Ascending aorta (tissue), 2 donors: ENCODE measurements at regions not wholly inside any gene's neighbourhood (a gene's known extent, or its start where the extent isn't known, plus 50 kb on each side); places are given as distances from the start of the nearest gene placed in this dataset.

Experiments
- DNase-seq, 2 donors: peaks; one replicate each; pipeline ENCODE4 v3.0.0-alpha.2; 2019; ENCODE audit warnings: low spot score in 2 of 2
- H3K27ac ChIP-seq, 2 donors: fragments of 200-600 bp; sonication (generic); one replicate each; pipeline ENCODE4 v1.5.1; 2016 to 2017; ENCODE audit warnings: mild to moderate bottlenecking in 1 of 2
- H3K27me3 ChIP-seq: fragments of 200-600 bp; sonication (generic); one replicate; pipeline ENCODE4 v1.5.1; 2017
- H3K36me3 ChIP-seq, 2 donors: fragments of 200-600 bp; sonication (generic); one replicate each; pipeline ENCODE4 v1.5.1; 2016
- H3K4me1 ChIP-seq, 2 donors: fragments of 200-600 bp; sonication (generic); one replicate each; pipeline ENCODE4 v1.5.1; 2016 to 2017; ENCODE audit warnings: mild to moderate bottlenecking in 1 of 2
- H3K4me3 ChIP-seq, 2 donors: fragments of 200-600 bp; sonication (generic); one replicate each; pipeline ENCODE4 v1.5.1; 2016 to 2017; ENCODE audit warnings: mild to moderate bottlenecking in 1 of 2
- H3K9me3 ChIP-seq, 2 donors: fragments of 200-600 bp; sonication (generic); one replicate each; pipeline ENCODE4 v1.5.1; 2016
- CTCF ChIP-seq, 3 experiments: fragments of 200-600 bp in 2 of 3; fragments of 450-650 bp in 1 of 3; sonication (generic) in 2 of 3; IDR thresholded peaks; one replicate each; pipeline ENCODE4 v1.5.1; 2016 to 2019; ENCODE audit warnings: antibody characterized with exemption in 3 of 3, mild to moderate bottlenecking in 1 of 3, moderate library complexity in 1 of 3
- intact Hi-C: fragments of 100-400 bp; cut with DNase I; formaldehyde crosslinking; loops from one replicate; pipeline ENCODE4 v1.15.1; 2023

GRCh38 chr4:84063619-84064018 lies 435.5 kb downstream of the NKX6-1 start:
- Histone ChIP-seq H3K36me3 (no peaks in the 10 kb centered on the region), H3K27ac (no peak overlapping the region), H3K27me3 (no peaks in the 10 kb centered on the region), H3K9me3 (no peaks in the 10 kb centered on the region), H3K4me3 (no peak overlapping the region), H3K4me1 (no peaks in the 10 kb centered on the region)
- TF ChIP-seq CTCF (IDR thresholded peaks at IDR 0.05) = no peak
- no peak for DNase-seq
- intact Hi-C loops = no loop called here

- H3K9me3 ChIP-seq = no peaks in the 10 kb centered on the region
- TF ChIP-seq CTCF (IDR thresholded peaks at IDR 0.05) = no peak
- no peak overlapping the region for H3K4me3 ChIP-seq
- H3K4me1 ChIP-seq = no peaks in the 10 kb centered on the region
- no peak for DNase-seq
- no peaks in the 10 kb centered on the region for H3K27me3 ChIP-seq
- H3K36me3 ChIP-seq = no peaks in the 10 kb centered on the region
- intact Hi-C loops = no loop called here
- H3K27ac ChIP-seq = no peak overlapping the region
Measured at GRCh38 chr4:84058201-84058600, 440.9 kb downstream of the NKX6-1 start.

- Histone ChIP-seq H3K4me3 (no peak overlapping the region), H3K4me1 (no peaks in the 10 kb centered on the region), H3K36me3 (no peaks in the 10 kb centered on the region), H3K9me3 (no peaks in the 10 kb centered on the region), H3K27ac (no peak overlapping the region), H3K27me3 (no peaks in the 10 kb centered on the region)
- no peak for TF ChIP-seq CTCF (IDR thresholded peaks at IDR 0.05)
- no peak for DNase-seq
- intact Hi-C loops = no loop called here
Measured at GRCh38 chr4:84051639-84052038, 447.5 kb downstream of the NKX6-1 start.

- Histone ChIP-seq H3K27me3 (no peaks in the 10 kb centered on the region), H3K4me3 (no peak overlapping the region)
- intact Hi-C loops = no loop called here
Measured at GRCh38 chr4:84051089-84051488, 448.0 kb downstream of the NKX6-1 start.

GRCh38 chr4:84050015-84050414 lies 449.1 kb downstream of the NKX6-1 start:
- no peak for TF ChIP-seq CTCF (IDR thresholded peaks at IDR 0.05)
- Histone ChIP-seq H3K27ac (no peak overlapping the region), H3K27me3 (no peaks in the 10 kb centered on the region), H3K4me1 (no peaks in the 10 kb centered on the region), H3K4me3 (no peak overlapping the region), H3K36me3 (no peaks in the 10 kb centered on the region), H3K9me3 (no peaks in the 10 kb centered on the region)
- intact Hi-C loops = no loop called here
- DNase-seq = no peak

More at GRCh38 chr4:84051089-84051488, 448.0 kb downstream of the NKX6-1 start:
- DNase-seq = no peak
- Histone ChIP-seq H3K36me3 (no peaks in the 10 kb centered on the region), H3K9me3 (no peaks in the 10 kb centered on the region), H3K27ac (no peak overlapping the region), H3K4me1 (no peaks in the 10 kb centered on the region)
- no peak for TF ChIP-seq CTCF (IDR thresholded peaks at IDR 0.05)

- H3K4me1 ChIP-seq = no peaks in the 10 kb centered on the region
- no peaks in the 10 kb centered on the region for H3K27me3 ChIP-seq
- no peak overlapping the region for H3K4me3 ChIP-seq
- H3K36me3 ChIP-seq = no peaks in the 10 kb centered on the region
- DNase-seq = no peak
- TF ChIP-seq CTCF (IDR thresholded peaks at IDR 0.05) = no peak
- no peaks in the 10 kb centered on the region for H3K9me3 ChIP-seq
- intact Hi-C loops = no loop called here
- H3K27ac ChIP-seq = no peak overlapping the region
Measured at GRCh38 chr4:84046551-84046950, 452.5 kb downstream of the NKX6-1 start.
